SK-N-MC (cell line): ENCODE measurements at regions not wholly inside any gene's neighbourhood (a gene's known extent, or its start where the extent isn't known, plus 50 kb on each side); places are given as distances from the start of the nearest gene placed in this dataset.

Experiments used
- EZH2 ChIP-seq: fragments of 200-600 bp; sonication (generic); IDR thresholded peaks from one replicate; pipeline ENCODE4 v1.6.1; 2017; ENCODE audit warnings: antibody characterized with exemption
- FOXP2 ChIP-seq: optimal IDR thresholded peaks from 2 replicates; pipeline ENCODE3; 2011; ENCODE audit warnings: mild to moderate bottlenecking, moderate library complexity; ENCODE audit not compliant: insufficient read depth; ENCODE audit errors: extremely low read length, control extremely low read depth
- POLR2AphosphoS5 ChIP-seq: IDR thresholded peaks from 2 replicates; pipeline ENCODE4 v1.6.1; 2012; ENCODE audit warnings: mild to moderate bottlenecking, low read depth, low read length, borderline replicate concordance

DNA sequence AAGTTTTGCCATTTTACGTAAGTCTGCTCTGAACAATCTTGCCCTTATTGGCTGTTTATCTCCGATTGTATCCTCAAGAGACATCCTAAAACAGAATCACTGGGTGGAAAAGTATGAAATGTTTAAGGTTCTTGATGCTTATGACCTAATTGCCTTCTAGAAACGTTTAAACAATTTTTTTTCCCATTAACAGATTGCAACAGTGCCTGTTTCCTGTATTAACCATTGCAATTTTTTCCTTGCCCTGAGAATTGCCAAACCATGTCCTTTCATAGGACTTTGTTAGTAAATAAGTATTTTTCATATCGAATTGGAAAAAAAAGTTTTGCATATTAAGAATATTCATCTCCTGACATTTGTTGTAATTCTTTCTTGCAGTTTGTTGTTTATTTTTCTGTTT lies 639.8 kb downstream of the INHBA start:
- no peak for TF ChIP-seq FOXP2
- no peak for TF ChIP-seq EZH2
- no peak for TF ChIP-seq POLR2AphosphoS5
